HG02798 (cell line): ENCODE measurements at regions not wholly inside any gene's neighbourhood (a gene's known extent, or its start where the extent isn't known, plus 50 kb on each side); places are given as distances from the start of the nearest gene placed in this dataset.
A peak's percentile ranks its signal among the peaks of the same experiment; 100 is the strongest.

Experiments used
- ATAC-seq: cut with Tn5 transposase; IDR thresholded peaks from one replicate; pipeline ENCODE4 v1.9.1; 2021; ENCODE audit warnings: mild to moderate bottlenecking; ENCODE audit not compliant: unreplicated experiment, poor library complexity

DNA sequence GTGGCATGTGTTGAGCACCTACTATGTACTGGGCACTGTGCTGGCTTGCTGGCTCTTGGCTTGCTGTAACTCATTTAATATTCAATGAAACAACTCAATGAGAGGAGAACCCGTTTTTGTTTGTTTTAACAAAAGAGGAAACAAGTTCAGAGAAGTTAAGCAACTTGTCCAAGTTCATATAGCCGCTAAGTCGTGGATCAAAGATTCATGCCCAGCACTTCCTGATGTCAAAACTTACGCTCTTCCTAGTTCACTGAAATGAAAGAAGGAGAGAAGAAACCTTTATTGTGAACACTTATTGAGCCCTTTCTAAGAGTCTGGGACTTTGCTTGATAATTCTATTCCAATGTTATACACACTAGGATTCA, 475.9 kb downstream of the PTPRU start:
- no peak for ATAC-seq

DNA sequence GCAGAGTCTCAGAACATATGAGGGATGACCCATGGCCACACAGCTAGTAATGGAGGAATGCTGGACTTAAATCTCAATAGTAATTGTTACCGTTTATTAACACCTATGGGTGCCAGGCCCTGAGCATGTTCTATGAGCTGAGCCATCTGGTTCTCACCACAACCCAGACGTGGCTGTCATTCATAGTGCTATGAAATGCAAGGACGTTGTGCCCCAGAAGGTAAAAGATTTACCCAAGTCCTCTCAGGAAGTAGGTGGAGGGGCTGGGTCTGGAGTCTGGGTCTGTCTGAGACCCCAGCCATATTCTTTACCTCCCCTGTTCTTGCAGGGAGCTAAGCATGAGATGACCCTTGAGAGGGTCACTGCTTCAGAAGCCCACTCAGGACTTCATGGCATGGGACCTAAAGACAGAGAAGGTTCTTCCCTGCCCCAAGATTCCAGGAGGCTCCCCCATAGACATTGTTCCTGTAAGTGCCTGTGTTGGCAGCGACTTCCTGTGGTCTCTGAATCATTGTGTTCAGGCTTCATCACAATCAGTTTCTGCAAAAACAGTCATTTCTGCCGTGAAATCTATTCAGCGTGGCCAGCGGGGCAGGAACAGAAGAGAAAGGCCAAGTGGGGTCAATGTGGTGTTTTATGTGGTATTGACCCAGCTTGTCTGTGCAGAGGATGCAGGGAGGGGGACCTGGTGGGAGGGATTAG, 475.4 kb downstream of the PTPRU start:
- no peak for ATAC-seq

DNA sequence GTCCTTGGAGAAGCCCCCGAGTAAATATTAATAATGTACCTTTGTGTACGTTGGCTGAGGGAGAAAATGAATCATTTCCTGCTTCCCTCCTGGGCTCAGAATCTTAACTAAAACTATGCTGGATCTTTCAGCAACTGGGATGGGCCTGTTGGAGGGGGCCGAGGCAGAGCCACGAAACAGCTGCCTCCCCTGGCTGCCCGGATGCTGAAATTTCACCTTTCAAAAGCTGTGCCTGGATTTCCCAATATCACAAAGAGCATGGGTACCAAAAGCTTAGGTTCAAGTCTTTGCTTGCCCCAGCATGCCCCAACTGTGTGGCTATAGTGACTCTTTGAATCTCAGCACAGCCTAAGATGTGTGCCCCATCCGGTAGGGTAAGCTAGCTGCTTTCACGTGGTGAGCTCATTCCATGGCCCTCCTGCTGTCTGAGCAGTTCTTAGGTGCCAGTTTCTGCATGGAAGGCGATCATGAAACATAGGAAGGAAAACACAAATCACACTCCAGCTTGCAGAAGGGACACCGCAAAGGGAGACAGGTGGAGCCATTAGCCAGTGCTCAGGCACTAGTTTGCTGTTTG, 473.5 kb downstream of the PTPRU start:
- ATAC-seq = no peak

DNA sequence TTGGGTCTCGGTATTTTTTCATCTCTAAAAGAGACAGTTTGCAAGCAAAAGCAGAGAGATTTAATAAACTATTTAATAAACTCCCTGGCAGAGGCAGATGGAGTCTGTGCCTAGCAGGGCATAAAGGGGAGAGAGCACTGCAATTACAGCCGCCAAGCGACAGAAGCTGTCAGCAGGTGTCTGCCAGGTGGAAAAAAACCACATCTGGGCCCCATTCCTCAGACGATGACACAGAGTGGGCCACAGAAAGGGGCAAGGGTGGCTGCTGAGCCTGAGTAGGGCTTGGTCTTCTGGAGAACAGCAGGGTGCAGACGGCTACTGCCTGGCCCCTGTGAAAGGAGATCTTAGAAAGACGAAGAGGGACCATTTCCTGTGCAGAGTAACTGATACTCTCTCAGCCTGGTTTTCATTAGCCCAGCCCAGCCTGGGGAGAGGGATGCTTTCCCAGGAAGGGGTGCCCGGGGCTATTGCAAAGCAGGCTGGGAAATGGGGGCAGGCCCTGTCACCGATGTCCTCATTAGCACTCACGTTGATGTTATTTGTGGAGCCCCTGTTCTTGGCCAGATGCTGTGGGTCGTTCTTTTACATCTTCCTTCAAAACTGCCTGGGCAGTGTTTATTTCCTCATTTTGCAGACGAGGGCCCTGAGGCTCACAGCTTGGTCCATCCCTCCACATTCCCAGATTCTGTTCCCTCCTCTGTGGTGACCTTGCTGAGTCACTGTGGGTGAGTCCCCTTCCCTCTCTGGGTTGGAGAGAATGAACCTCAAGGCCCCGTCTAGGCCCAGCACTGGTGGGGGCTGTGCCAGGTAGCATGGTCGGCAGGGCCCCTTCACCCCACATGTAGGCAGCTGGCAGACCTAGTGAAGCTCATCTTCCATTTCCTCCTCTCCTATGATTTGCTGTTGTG, 472.7 kb downstream of the PTPRU start:
- ATAC-seq = no peak

DNA sequence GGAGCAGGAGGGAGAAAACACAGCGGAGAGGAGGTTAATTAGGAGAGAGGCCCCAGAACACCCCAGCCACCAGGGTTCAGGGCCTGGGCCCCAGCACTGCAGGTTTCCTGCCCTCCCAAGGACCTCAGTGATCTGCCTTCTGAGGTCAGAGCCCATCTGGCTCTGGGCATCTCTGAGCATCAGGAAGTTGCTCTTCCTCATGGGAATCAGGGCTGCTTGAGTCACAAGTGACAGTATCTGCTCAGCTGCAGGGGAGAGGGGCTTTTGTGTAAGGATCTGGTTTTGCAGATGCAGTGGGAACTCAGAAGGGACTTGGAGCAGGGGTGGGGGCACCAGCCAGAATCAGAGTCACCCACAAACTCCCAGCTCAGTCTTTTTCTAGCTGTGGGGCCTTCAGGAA, 472.1 kb downstream of the PTPRU start:
- ATAC-seq = no peak

DNA sequence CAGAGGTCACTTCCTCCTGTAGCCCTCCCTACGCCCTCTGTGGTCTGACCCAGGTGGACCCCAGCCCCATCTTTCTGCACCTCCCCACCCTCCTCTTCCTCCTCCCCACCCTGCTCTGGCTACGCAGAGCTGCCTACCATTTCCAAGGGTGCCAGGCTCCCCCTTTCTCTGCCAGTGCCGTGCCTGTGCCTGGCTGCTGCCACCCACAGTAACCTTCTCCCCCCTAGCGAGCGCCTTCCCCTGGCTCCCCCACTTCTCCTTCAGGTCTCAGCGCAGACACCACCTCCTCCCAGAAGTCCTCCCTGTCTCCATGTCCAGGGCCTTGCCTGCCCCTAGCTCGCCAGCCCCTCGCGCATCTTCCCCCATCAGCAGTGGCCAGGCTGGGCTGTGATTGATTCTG, 471.5 kb downstream of the PTPRU start:
- no peak for ATAC-seq

DNA sequence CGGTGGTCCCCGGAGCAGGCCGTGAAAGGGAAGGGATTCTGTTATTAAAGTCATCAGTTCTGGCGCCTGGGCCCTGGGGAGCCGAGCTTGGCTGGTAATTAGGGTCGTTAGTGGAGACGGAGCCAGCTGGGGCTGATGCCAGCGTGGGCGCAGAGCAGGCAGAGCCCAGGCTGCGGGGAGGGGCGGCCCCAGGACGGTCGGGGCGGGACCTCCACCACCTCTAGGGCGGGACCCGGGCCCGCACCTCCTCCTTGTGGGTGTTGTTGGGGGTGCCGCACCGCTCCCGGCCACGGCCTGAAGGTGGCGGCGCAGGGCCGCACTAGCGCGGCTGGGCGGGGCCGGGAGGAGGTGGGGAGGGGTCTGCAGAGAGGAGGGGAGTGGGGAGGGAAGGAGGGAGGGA, 470.6 kb downstream of the PTPRU start:
- ATAC-seq = peak; percentile 54

DNA sequence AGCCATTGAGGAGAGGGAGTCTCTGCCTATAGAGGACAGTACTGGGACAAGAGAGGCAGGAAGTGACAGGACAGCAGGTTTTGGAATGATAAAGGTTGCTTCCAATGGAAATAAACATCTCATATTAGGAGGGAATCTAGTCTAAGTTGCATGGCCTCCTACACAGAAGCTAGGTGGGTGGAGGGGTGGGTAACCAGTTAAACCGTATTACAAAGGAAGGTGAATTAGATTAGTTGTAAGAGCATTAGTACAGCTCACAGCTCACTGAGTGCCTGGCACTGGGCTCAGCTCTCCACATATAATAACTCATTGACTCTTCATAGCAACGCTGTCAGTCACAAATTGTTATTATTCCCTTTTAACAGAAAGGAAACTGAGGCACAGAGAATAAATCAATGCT, 468.1 kb downstream of the PTPRU start:
- no peak for ATAC-seq

DNA sequence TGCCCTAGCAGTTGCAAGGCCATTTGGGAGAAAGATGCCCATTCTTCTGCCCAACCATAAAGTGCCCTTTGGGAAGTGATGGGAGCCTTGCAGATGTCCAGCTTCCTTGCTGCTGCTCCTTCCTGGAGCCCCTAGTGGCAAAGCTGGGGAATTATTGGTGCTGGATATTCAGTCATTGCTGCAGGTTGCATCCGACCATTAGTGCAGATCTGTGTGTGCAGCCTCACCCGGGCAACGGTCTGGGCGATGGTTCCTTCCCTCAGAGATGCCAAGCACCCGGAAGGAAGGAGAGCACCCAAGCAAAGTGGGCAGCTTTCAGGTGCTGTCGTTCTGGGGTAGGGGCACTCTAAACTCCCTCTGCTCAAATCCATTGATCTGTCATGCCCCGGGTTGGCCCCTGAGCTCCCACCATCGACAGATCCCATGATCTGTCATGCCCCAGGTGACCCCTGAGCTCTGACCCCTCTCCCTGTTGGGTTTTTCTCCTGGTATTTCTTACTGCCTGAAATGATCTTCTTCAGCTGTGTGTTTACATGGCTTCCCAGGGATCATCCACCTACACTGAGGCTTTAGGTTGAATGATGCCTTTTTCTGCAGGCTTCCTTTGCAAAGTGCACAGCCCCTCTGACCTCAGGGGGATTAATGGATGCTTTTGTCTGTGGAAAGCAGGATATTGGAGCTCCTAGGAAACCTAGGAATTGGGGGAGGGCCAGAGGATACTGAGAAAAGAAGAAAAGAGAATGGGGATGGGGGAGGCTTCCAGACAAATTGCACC, 467.5 kb downstream of the PTPRU start:
- no peak for ATAC-seq

DNA sequence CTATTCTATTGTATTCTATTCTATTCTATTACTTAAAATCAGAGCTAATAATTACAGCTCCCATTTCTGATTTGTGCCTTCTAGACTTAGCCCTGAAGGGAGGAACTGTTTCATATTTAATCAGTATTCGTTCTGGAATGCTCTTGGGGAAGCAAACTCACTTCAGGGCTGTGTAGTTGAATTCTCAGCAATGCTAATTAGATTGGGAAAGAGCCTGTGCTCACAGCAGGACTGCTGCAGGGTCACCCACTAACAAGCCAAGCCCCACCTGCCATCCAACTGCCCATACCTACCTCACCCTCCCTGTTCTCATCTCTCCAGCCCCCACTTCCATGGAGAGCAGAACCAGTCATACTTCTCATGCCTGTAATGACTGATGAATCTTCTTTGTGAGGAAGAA, 464.2 kb downstream of the PTPRU start:
- ATAC-seq = no peak

DNA sequence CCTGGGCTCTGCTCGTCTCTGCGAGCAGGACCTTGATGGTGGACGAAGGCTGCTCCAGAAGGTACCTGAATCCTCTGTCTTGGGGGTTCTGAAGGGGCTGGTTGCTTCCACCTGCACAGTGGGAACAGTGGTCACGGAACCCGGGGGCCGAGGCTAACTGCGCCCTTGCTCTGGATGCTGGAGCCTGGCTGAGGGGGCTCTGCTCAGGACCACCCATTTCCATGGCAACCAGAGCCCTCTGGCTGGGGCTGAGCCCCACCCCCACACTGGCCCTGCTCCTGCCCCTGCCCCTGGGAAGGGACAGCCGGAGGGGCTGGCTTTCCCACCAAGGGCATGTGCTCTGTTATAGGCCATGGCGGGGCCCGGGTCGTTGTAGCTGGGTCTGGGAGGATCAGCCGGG, 462.3 kb downstream of the PTPRU start:
- ATAC-seq = no peak

DNA sequence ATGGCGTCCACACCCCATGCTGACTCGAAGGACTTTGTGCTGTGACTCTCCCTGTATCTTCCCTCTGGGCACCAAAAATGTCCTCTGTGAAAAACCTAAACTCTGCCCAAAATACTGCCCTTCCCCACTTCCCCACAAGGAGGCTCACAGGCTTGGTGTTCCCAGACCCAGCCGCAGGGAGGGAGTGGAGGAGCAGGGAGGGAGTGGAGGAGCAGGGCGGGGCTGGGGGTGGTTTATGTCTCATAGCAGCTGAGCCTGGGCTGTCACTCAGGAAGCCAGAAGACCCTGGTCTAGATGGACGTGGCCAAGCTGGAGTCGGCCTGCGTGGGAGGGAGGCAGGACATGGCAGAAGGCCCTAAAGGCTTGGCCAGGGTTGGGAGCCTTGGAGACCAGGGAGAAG, 461.7 kb downstream of the PTPRU start:
- ATAC-seq = no peak

DNA sequence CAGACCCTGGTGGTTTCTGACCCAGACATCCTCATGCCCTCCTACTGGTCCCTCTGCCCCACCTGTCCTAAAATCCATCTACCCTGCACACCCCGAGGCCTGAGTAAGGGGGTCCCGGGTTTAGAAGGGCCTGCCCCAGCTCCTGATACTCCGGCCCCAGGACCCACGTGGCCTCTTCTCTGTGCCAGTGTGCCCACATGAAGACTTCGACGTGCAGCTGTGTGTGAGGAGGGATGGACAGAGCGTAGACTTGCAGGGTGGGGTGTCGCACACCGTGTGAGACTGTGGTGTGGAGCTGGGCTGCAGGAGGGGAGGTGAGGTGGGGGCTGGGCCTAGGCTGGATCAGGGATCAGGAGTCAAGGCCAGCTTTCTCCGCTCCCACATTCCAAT, 461.1 kb downstream of the PTPRU start:
- no peak for ATAC-seq

DNA sequence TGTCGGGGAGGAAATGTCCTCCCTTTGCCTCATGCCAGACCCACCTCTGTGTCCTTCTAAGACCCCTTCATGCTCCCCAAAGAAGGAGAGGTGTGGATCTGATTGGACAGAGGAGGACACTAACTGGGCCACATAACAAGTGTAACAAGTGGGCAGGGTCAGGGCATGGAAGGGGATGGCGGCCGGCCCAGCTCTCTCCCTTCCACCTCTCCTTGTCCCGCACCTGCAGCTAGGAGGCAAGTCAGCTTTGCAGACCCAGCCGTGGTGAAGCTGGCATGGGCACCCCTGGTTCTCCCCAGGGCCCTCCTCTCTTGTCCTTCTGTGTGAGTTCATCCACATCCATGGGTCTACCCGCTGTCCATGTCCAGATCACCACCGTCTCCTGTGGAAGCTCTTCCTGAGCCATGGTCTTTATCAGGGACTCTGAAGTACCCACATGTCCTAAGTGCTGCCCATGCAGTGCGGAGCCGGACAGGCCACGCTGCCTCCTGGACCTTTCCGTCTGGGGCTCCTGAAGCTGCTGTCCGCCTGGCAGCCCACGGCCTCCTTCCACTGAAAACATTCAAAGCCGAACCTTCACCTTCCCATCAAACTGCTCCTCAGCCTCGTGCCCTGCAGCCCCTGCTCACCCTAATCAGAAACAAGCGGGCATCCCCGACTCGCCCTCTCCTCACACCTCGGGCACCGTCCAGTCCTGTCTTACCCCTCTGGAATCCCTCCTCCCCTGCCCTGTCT, 460.5 kb downstream of the PTPRU start:
- ATAC-seq = no peak

DNA sequence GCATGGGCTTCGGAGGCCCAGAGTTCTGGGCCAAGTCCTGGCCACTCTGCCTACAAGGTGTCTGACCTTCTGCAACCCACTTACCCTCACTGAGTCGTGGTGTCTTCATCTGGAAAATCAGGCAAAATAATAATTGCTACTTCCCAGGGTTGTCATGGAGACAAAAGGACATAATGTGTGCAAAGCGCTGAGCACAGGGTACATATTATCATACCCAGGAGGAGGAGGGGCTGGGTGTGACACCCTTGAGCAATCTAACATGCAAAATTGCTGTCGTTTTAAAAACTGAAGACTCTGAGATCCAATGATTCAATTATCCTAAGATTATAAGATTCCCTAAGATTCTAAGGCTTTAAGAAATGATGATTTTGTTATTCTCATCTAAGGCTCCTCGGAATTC, 459.5 kb downstream of the PTPRU start:
- no peak for ATAC-seq

DNA sequence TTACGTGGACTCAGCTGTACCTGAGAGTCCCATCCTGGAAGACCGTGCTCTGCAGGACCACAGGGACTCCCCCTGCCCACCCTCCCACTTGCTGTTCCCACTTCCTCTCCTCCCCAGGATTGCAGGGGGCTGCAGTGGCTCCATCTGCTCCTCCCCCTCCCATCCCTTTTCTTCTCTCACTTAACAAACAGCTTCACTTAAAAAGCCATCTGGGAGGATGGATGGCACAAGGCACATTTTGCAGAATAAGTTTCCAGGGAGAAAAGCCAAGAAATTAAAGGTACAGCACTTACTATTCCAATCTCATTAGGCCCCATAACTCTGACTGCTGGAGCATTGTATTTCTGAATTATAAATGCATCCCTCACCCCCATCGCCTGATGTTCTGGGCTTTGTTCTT, 458.7 kb downstream of the PTPRU start:
- ATAC-seq = no peak

DNA sequence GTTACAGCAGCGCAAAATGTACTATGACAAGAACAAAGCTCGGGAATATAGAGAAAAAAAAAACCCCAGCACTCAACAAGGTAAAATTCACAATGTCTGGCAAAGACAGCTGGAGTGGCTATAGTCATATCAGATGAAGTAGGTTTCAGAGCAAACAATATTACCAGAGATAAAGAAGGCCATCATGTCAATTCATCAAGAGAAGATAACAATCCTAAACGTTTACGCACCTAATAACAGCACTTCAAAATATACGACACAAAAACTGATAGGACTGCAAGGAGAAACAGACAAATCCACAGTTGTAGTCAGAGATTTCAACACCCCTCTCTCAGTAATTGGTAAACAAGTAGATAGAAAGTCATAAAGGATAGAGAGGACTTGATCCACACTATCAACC, 455.2 kb downstream of the PTPRU start:
- no peak for ATAC-seq

DNA sequence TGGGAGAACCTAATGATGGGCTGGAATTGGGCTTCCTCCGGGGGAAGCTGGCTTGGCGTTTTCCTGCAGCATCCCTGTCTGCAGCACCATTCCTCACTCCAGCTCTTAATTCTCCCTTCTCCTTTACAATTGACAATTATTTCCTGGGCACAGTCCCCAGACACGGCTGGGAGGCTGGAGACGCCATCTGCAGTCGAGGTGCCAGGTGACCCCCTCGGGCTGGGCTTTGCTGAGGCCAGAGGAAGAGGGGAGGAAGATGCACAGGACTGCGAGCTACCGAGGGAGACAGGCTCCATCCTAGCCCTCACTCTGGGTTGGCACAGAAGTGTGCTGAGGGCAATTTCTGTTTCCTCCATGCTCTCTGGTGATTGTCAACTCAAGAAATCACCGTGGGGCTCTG, 453.8 kb downstream of the PTPRU start:
- ATAC-seq = no peak

DNA sequence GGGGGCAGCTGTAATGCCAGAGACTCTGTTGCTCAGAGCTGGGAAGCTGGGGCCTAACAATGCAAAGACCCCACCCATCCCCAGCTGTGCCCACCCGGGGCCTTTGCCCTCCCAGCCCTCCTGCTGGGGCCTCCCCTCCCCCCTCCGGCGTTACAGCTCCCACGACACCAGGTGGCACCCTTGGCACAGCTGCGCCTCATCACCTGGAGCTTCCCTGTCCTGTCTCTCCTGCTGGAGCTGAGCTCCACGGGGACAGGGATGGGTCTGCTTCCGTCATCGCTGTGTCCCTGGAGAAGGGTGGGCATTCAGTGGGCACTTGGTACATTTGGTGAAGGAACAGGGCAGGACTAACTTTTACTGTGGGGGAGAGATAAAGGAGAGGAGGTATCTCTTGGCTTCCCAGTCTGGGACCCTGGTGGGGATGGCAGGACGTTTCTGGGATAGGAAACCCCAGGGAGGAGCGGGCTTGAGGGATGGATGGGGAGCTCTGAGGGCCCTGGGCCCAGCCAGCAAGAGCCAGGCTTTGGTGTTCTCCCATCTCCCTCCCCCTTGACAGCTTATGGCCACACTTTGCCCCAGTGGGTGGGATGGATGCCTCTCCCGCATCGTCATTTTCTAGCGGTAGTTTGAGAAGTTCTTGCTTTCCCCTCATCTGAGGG, 453.2 kb downstream of the PTPRU start:
- ATAC-seq = no peak
